Upper lobe of left lung (tissue), 6 donors: ENCODE measurements at regions not wholly inside any gene's neighbourhood (a gene's known extent, or its start where the extent isn't known, plus 50 kb on each side); places are given as distances from the start of the nearest gene placed in this dataset.
"Not testable (repeated sequence)": the region's sequence is repeated elsewhere in the genome, so short reads cannot be mapped to it uniquely, and the experiment has no call there.

Experiments
- ATAC-seq, 2 donors: fragments of 200-7000 bp; cut with Tn5 transposase; one replicate each; pipeline ENCODE4 v1.9.1; 2022; ENCODE audit warnings: mild to moderate bottlenecking in 2 of 2, moderate library complexity in 2 of 2; ENCODE audit not compliant: low FRiP score in 2 of 2
- DNase-seq, 2 donors: peaks; one replicate each; pipeline ENCODE4 v3.0.0-alpha.2; 2019 to 2020
- H3K27ac ChIP-seq, 4 donors: fragments of 200-600 bp; sonication (generic); one replicate each; pipeline ENCODE4 v1.5.1; 2016 to 2019
- H3K27me3 ChIP-seq, 4 donors: fragments of 200-600 bp; sonication (generic); one replicate each; pipeline ENCODE4 v1.5.1; 2017 to 2019
- H3K36me3 ChIP-seq, 4 donors: fragments of 200-600 bp; sonication (generic); one replicate each; pipeline ENCODE4 v1.5.1; 2016 to 2019
- H3K4me1 ChIP-seq, 4 donors: fragments of 200-600 bp; sonication (generic); one replicate each; pipeline ENCODE4 v1.5.1; 2018 to 2019
- H3K4me3 ChIP-seq, 4 donors: fragments of 200-600 bp; sonication (generic); one replicate each; pipeline ENCODE4 v1.5.1; 2017 to 2019; ENCODE audit warnings: mild to moderate bottlenecking in 2 of 4, moderate library complexity in 1 of 4
- H3K9me3 ChIP-seq, 4 donors: fragments of 200-600 bp; sonication (generic); one replicate each; pipeline ENCODE4 v1.5.1; 2018 to 2019
- EP300 ChIP-seq, 4 donors: sonication (generic); formaldehyde crosslinking; IDR thresholded peaks; one replicate each; pipeline ENCODE4 v1.5.1; 2017; ENCODE audit warnings: antibody characterized with exemption in 4 of 4, control low read depth in 2 of 4
- POLR2A ChIP-seq, 4 donors: fragments of 450-650 bp; IDR thresholded peaks; one replicate each; pipeline ENCODE4 v1.5.1; 2016 to 2017; ENCODE audit warnings: antibody characterized with exemption in 4 of 4, mild to moderate bottlenecking in 2 of 4
- POLR2AphosphoS5 ChIP-seq, 2 donors: sonication (generic); formaldehyde crosslinking; IDR thresholded peaks; one replicate each; pipeline ENCODE4 v1.5.1; 2017; ENCODE audit warnings: antibody characterized with exemption in 2 of 2
- WGBS, 2 donors: methylation state at CpG; one replicate each; pipeline ENCODE4 v1.1.5; 2017 to 2018; 5-methylcytosine and 5-hydroxymethylcytosine counted together
- TF ChIP-seq, protein P1 (sequence below), 6 experiments: fragments of 450-650 bp in 4 of 6; fragments of 200-600 bp in 2 of 6; sonication (generic) in 2 of 6; IDR thresholded peaks; one replicate each; pipeline ENCODE4 v1.5.1; 2016 to 2019; ENCODE audit warnings: antibody characterized with exemption in 6 of 6
- donor health status: DM: no; HTN: no; CAD: no; lungs with moderate emphysema.
- donor health status: DM: no; HTN: yes; CAD: no; lungs with severe emphysema.

DNA sequence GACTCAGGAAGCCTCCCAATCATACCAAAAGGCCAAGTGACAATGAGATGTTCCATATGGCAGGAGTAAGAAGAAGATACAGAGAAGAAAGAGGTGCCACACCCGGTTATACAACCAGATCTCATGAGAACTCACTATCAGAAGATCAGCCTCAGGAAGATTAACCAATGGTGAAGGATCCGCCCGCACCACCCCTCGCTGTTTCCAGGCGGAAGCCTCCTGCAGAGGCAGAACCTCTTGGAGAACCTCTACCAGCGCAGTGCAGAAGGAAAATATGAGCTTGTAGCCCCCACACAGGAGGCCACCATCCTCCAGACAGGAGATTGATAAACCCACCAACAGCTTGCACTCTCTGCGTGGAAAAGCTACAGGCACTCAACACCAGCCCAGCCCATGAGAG is 245.1 kb downstream of the POTED start:
- ATAC-seq (no peak), DNase-seq (no peak)
- H3K27me3 ChIP-seq, result no peaks in the 10 kb centered on the region
- H3K27ac ChIP-seq, result no peak overlapping the region
- peaks cover 0 to 3% (median 0%) of the 10 kb centered on the region in 4 donors for H3K9me3 ChIP-seq
- no peaks in the 10 kb centered on the region for H3K4me1 ChIP-seq
- no peaks in the 10 kb centered on the region for H3K36me3 ChIP-seq
- TF ChIP-seq POLR2A (IDR thresholded peaks at IDR 0.05) (no peak), EP300 (IDR thresholded peaks at IDR 0.05) (no peak), POLR2AphosphoS5 (IDR thresholded peaks at IDR 0.05) (no peak)
- TF ChIP-seq, protein P1, sequence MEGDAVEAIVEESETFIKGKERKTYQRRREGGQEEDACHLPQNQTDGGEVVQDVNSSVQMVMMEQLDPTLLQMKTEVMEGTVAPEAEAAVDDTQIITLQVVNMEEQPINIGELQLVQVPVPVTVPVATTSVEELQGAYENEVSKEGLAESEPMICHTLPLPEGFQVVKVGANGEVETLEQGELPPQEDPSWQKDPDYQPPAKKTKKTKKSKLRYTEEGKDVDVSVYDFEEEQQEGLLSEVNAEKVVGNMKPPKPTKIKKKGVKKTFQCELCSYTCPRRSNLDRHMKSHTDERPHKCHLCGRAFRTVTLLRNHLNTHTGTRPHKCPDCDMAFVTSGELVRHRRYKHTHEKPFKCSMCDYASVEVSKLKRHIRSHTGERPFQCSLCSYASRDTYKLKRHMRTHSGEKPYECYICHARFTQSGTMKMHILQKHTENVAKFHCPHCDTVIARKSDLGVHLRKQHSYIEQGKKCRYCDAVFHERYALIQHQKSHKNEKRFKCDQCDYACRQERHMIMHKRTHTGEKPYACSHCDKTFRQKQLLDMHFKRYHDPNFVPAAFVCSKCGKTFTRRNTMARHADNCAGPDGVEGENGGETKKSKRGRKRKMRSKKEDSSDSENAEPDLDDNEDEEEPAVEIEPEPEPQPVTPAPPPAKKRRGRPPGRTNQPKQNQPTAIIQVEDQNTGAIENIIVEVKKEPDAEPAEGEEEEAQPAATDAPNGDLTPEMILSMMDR (IDR thresholded peaks at IDR 0.05), result no peak
- H3K4me3 ChIP-seq, result no peak overlapping the region
- WGBS, 2 donors, result 76 to 82% methylated on average over 7 of the region's 7 CpGs

DNA sequence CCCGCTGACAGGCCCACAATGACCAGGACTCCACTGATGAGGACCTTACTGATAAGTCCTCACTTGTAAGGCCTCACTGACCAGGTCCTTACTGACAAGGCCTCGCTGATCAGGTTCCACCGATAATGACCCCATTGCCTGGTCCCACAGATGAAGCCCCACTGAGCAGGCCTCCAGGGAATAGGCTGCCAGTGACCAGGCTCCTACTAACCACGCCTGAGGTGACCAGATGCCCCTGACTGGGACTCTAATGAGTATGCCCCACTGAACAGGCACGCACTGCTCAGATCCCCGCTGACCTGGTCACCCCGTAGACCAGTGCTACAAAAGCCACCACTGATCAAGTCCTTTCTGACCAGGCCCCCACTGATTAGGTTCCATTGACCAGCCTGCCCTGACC is 241.2 kb downstream of the POTED start:
- H3K9me3 ChIP-seq, H3K27ac ChIP-seq, H3K4me3 ChIP-seq, H3K36me3 ChIP-seq, DNase-seq, H3K4me1 ChIP-seq, H3K27me3 ChIP-seq, ATAC-seq: not testable (repeated sequence)
- WGBS, 2 donors, result 84 to 86% methylated on average over 6 to 7 of the region's 7 CpGs

DNA sequence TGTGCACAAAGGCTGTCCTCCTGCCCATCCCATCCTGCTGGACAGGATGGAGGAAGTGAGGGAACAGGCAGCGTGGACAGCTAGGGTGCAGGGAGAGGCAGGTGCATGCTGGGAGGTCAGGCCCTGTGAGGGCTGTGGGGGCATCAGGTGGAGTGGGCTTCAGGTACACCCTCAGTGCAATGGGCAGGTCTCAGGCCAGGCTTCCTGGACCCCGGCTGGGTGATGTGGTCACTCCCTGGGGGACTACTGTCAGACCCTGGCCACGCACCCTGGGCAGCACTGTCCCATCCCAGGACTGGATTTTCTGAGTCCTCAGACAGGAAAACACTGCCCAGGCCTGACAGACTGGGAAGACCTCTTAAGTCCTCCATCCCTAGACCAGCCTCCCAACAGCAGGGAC is 239.9 kb downstream of the POTED start:
- H3K36me3 ChIP-seq, H3K9me3 ChIP-seq, ATAC-seq, H3K4me3 ChIP-seq, H3K27ac ChIP-seq, H3K4me1 ChIP-seq, H3K27me3 ChIP-seq: not testable (repeated sequence)
- DNase-seq, result peak in 1 of 2 donors; percentile 33
- 65 to 80% methylated on average over 2 to 3 of the region's 3 CpGs for WGBS, 2 donors

DNA sequence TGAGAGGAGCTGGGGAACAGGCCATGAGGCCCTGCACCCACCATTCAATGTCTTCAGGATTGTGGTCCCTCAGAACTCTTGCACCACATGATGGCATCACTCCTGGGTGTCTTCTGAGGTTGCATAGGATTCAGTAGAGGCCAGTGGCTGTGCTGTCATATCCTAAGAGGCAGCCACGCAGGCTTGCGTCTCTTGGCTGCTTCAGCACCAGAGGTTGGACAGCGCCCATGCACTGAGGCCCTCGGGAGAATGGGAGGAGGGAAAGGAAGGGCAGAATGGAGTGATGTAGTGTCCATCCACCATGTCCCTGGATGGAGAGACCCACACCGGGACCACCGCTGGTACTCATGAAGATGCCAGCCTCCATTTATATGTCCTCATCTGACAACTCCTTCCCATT is 237.1 kb downstream of the POTED start:
- 52 to 73% methylated on average over 2 to 6 of the region's 6 CpGs for WGBS, 2 donors
- not testable (repeated sequence) for H3K4me1 ChIP-seq, H3K27me3 ChIP-seq, H3K36me3 ChIP-seq, H3K4me3 ChIP-seq, H3K27ac ChIP-seq, H3K9me3 ChIP-seq, ATAC-seq
- DNase-seq, result peak in 1 of 2 donors; percentile 8

DNA sequence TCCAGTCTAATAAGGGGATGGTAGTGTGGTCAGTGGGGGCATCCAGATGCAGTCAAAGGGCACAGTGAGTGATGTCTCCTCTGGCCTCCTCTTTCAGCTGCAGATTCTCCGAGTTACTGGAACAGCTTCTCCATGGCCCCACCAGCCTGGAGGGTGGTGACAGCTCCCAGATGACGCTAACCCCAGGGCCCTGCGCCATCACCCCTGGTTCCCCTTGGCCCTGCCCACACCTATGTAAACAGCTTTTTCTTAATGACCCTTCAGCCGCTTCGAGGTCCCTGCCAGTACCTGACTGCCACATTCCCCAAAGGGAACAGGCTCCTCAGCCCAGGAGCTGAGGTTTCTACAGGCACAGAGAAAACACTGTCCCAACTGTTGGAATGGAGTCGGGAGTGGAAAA is 235.0 kb downstream of the POTED start:
- not testable (repeated sequence) for H3K36me3 ChIP-seq, H3K27me3 ChIP-seq, H3K27ac ChIP-seq, H3K4me1 ChIP-seq, H3K9me3 ChIP-seq, H3K4me3 ChIP-seq
- peak in 1 of 2 donors; percentile 32 for DNase-seq
- ATAC-seq, result peak in 1 of 2 donors; percentile 68
- WGBS, 2 donors, result 55 to 63% methylated on average over 6 of the region's 6 CpGs

DNA sequence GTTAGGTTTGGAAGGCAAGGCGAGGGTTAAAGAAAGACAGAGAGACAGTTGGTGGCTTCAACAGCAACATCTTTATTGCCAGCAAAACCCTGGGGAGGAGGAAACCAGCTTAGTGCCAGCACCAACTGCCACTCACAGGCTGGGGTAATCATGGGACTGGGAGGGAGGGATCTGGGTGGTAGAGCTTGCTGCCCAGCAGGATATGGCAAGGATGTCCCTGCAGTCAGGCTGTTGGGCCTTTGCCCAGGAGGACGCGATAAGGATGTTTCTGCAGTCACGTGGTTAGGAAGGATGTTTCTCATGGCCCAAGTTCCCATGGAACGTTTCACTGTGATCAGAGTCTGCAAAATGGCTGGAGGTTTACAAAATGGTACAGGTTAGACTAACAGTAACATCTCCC is 233.5 kb downstream of the POTED start:
- WGBS, 2 donors, result 40 to 60% methylated on average over 1 to 4 of the region's 5 CpGs
- not testable (repeated sequence) for ATAC-seq, H3K9me3 ChIP-seq, DNase-seq, H3K27me3 ChIP-seq, H3K4me3 ChIP-seq, H3K36me3 ChIP-seq, H3K4me1 ChIP-seq, H3K27ac ChIP-seq

DNA sequence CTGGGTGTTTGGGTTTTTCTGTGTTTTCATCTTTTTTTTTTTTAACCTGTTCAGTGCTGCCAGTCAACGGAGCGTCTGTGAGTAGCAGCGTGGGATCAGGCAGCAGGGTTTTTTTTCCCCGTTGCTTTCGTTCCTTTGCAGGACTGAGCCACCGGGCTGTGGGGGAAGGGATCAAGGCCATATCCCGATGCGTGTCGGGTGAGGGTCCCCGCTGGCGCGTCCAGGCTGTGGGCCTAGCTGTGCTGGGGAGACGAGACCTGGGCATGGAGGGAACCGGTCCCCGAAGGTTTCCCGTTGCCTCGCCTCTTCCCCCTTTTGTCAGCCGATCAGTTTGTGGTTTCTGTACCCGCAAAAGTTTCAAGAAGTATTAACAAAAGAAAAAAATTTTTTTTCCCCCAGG is 218.1 kb downstream of the POTED start:
- not testable (repeated sequence) for H3K27me3 ChIP-seq, ATAC-seq, H3K27ac ChIP-seq, H3K4me1 ChIP-seq, H3K4me3 ChIP-seq, H3K36me3 ChIP-seq, H3K9me3 ChIP-seq
- DNase-seq, result peak in 1 of 2 donors; percentile 52
- WGBS, 2 donors, result 92 to 93% methylated on average over 18 to 19 of the region's 19 CpGs

DNA sequence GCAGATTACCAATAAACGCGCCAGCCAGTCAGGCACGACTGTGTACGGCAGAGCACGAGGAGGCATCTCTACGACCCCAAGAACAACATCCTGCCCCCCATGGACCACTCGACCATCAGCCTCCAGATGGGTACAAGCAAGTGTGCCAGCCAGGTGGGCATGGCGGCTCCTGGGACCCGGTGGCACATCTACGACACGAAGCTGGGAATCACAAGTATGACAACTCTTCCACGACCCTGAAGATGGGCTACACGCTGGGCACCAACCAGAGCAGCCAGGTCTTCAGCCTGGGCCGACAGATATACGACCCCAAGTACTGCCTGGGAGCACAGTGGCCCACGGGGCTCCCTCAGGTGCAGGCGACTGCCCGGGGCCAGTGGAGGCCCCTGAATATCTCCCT is 217.6 kb downstream of the POTED start:
- H3K27me3 ChIP-seq, result no peaks in the 10 kb centered on the region
- 82 to 89% methylated on average over 10 to 17 of the region's 18 CpGs for WGBS, 2 donors
- H3K27ac ChIP-seq, result no peak overlapping the region
- no peaks in the 10 kb centered on the region for H3K4me1 ChIP-seq
- DNase-seq, result peak in 1 of 2 donors; percentile 33
- peaks cover 0 to 4% (median 0%) of the 10 kb centered on the region in 4 donors for H3K9me3 ChIP-seq
- no peak overlapping the region for H3K4me3 ChIP-seq
- no peaks in the 10 kb centered on the region for H3K36me3 ChIP-seq
- no peak for ATAC-seq
- TF ChIP-seq POLR2A (IDR thresholded peaks at IDR 0.05), result no peak
- TF ChIP-seq POLR2AphosphoS5 (IDR thresholded peaks at IDR 0.05), result no peak
- TF ChIP-seq, protein P1 (IDR thresholded peaks at IDR 0.05), result no peak
- no peak for TF ChIP-seq EP300 (IDR thresholded peaks at IDR 0.05)

DNA sequence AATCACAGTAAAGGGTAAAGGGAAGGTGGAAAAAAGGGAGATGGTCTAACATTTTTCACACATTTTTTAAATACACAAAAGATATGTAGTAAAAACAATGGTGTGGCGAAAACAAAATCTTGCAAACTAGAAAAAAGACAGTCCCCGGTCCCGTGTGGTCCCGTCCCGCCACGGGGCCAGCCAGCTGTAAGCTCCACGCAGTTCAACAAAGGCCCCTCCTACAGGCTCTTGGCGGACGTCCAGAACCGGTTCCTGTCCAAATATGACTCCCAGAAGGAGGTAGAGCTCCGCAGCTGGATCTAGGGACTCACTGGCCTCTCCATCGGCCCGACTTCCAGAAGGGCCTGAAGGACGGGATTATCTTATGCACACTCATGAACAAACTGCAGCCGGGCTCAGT is 216.9 kb downstream of the POTED start:
- H3K27me3 ChIP-seq, H3K4me3 ChIP-seq, H3K9me3 ChIP-seq, H3K27ac ChIP-seq, H3K4me1 ChIP-seq, H3K36me3 ChIP-seq, ATAC-seq: not testable (repeated sequence)
- WGBS, 2 donors, result 87 to 92% methylated on average over 13 to 15 of the region's 15 CpGs
- peak in 1 of 2 donors; percentile 55 for DNase-seq

DNA sequence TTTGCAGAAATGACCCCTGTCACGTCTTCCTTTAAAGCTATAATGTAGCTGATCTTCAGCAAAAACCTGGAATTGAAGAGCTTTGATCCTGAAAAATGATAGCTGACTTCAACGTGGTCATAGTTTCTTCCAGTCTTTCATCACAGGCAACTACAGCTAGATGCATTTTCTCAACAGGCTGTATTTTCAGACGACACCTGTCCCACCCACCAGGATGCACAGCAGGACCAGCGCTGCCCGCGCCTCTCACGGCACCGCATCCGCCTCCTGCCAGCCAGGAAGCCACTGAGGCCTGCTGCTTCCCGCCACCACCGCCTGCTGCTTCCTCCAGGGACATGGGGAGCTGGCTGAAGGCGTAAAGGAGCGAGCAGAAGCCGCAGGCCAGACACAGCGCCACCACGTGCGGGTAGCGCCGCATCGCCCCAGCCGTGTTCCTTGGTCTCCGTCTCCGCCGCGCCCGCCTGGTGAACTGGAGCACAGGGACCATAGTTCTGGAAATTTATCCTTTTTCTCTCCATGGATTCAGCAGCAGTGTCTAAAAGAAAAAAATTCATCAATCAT is 215.7 kb downstream of the POTED start:
- not testable (repeated sequence) for ATAC-seq

DNA sequence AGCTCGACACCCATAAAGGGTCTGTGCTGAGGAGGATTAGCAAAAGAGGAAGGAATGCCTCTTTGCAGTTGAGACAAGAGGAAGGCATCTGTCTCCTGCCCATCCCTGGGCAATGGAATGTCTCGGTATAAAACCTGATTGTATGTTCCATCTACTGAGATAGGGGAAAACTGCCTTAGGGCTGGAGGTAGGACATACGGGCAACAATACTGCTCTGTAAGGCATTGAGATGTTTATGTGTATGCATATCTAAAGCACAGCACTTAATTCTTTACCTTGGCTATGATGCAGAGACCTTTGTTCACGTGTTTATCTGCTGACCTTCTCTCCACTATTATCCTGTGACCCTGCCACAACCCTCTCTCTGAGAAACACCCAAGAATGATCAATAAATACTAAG is 210.7 kb downstream of the POTED start:
- H3K27ac ChIP-seq, H3K36me3 ChIP-seq, H3K4me3 ChIP-seq, H3K9me3 ChIP-seq, H3K4me1 ChIP-seq, DNase-seq, ATAC-seq, H3K27me3 ChIP-seq: not testable (repeated sequence)
- 42 to 55% methylated on average over 4 of the region's 4 CpGs for WGBS, 2 donors

More for the DNA sequence above, 215.7 kb downstream of the POTED start:
- H3K4me1 ChIP-seq, H3K27me3 ChIP-seq, H3K9me3 ChIP-seq, H3K36me3 ChIP-seq, H3K27ac ChIP-seq, H3K4me3 ChIP-seq: not testable (repeated sequence)
- peak in 1 of 2 donors; percentile 47 for DNase-seq
- WGBS, 2 donors, result 38 to 41% methylated on average over 4 to 9 of the region's 26 CpGs
